Panc1 (cell line): ENCODE measurements at regions not wholly inside any gene's neighbourhood (a gene's known extent, or its start where the extent isn't known, plus 50 kb on each side); places are given as distances from the start of the nearest gene placed in this dataset.

ENCODE experiments used
- ATAC-seq: fragments of 200-7000 bp; cut with Tn5 transposase; 2 replicates; pipeline ENCODE4 v1.9.1; 2020; ENCODE audit warnings: mild to moderate bottlenecking, moderate library complexity
- BruUV-seq: library from RNA; stranded (reverse); fragments of 400-500 nt; replicated peaks from 2 replicates; lab custom pipeline; 2021; lab: Mats Ljungman, UMichigan
- CTCF ChIA-PET: fragments of 300-600 bp; sonication (Branson Sonifier 250); formaldehyde crosslinking; loops from one replicate; lab custom pipeline; 2022; ENCODE audit warnings: antibody characterized with exemption; lab: Charles Lee
- POLR2A ChIA-PET: fragments of 300-600 bp; sonication (Branson Sonifier 250); formaldehyde crosslinking; loops from one replicate; lab custom pipeline; 2022; ENCODE audit warnings: antibody characterized with exemption; lab: Charles Lee
- DNase-seq: peaks from one replicate; pipeline ENCODE4 v3.0.0-alpha.2; 2010; ENCODE audit warnings: low read depth, low spot score
- H3K27ac ChIP-seq: 2 replicates; pipeline ENCODE4 v1.5.1; 2011; ENCODE audit warnings: mild to moderate bottlenecking, low read length, inconsistent platforms
- H3K27me3 ChIP-seq: fragments of 200-500 bp; sonication (Bioruptor generic); 2 replicates; pipeline ENCODE4 v1.6.0; 2014; ENCODE audit warnings: low read length, inconsistent platforms; ENCODE audit not compliant: control insufficient read depth, insufficient read depth
- H3K36me3 ChIP-seq: fragments of 200-500 bp; sonication (Bioruptor generic); 2 replicates; pipeline ENCODE4 v1.5.1; 2014; ENCODE audit warnings: inconsistent platforms, mild to moderate bottlenecking, low read length, moderate library complexity; ENCODE audit not compliant: control insufficient read depth, insufficient read depth
- H3K4me1 ChIP-seq: 2 replicates; pipeline ENCODE4 v1.5.1; 2011; ENCODE audit warnings: inconsistent platforms, mild to moderate bottlenecking, low read length, moderate library complexity; ENCODE audit not compliant: control insufficient read depth, insufficient read depth
- H3K4me3 ChIP-seq, 2 experiments: 2 replicates each; pipeline ENCODE4 v1.5.1; 2011 to 2012; ENCODE audit warnings: low read depth in 2 of 2, low read length in 2 of 2, mild to moderate bottlenecking in 2 of 2, inconsistent platforms in 1 of 2, moderate library complexity in 1 of 2
- H3K9me3 ChIP-seq: fragments of 200-500 bp; sonication (Bioruptor generic); 2 replicates; pipeline ENCODE4 v1.5.1; 2014; ENCODE audit warnings: low read depth, mild to moderate bottlenecking, inconsistent platforms, low read length, moderate library complexity; ENCODE audit not compliant: control insufficient read depth, insufficient read depth
- POLR2AphosphoS5 ChIP-seq: IDR thresholded peaks from 2 replicates; pipeline ENCODE4 v1.6.1; 2012; ENCODE audit warnings: mild to moderate bottlenecking, low read depth, low read length, moderate library complexity
- REST ChIP-seq, 2 experiments: IDR thresholded peaks; 2 replicates each; pipeline ENCODE4 v1.6.1; 2011 to 2012; ENCODE audit warnings: low read depth in 2 of 2, control low read depth in 1 of 2, low read length in 1 of 2, mild to moderate bottlenecking in 1 of 2, moderate library complexity in 1 of 2; ENCODE audit not compliant: insufficient read depth in 1 of 2
- SIN3A ChIP-seq: IDR thresholded peaks from 2 replicates; pipeline ENCODE4 v1.6.1; 2012; ENCODE audit warnings: low read depth, mild to moderate bottlenecking, low read length, moderate library complexity, borderline replicate concordance; ENCODE audit not compliant: insufficient read depth
- TCF7L2 ChIP-seq: IDR thresholded peaks from 2 replicates; pipeline ENCODE4 v1.6.1; 2011; ENCODE audit warnings: mild to moderate bottlenecking, low read depth, low read length, inconsistent platforms
- in situ Hi-C: cut with HindIII; loops from 2 replicates; pipeline ENCODE4 v1.10.0; 2016; ENCODE audit warnings: low sequenced_read_pairs, low pct_unique_long_range_greater_than_20kb
- intact Hi-C: fragments of 100-400 bp; cut with micrococcal nuclease; formaldehyde crosslinking; loops from one replicate; pipeline ENCODE4 v1.10.0; 2022; ENCODE audit not compliant: unreplicated experiment
- TF ChIP-seq, protein P1 (sequence below): fragments of 450-650 bp; IDR thresholded peaks from 2 replicates; pipeline ENCODE4 v1.5.1; 2017; ENCODE audit warnings: mild to moderate bottlenecking

- intact Hi-C loops: no loop called here
- peak overlapping the region; percentile 34; the same call in 1 of the 2 replicates for H3K27ac ChIP-seq
Observed at GRCh38 chr13:30819136-30819888, 84.0 kb downstream of the ALOX5AP start.

GRCh38 chr13:30821421-30821820, 84.7 kb upstream of the MEDAG start:
- POLR2A ChIA-PET: no interaction called here
- no peak for ATAC-seq
- Histone ChIP-seq H3K4me3 (no peak overlapping the region), H3K27ac (peak overlapping the region; percentile 54; the same call in 1 of the 2 replicates), H3K36me3 (no peaks in the 10 kb centered on the region), H3K27me3 (no peaks in the 10 kb centered on the region), H3K9me3 (no peaks in the 10 kb centered on the region), H3K4me1 (no peaks in the 10 kb centered on the region)
- in situ Hi-C loops: no loop called here
- TF ChIP-seq TCF7L2 (no peak), REST (IDR thresholded peaks at IDR 0.05; ENCODE audit: insufficient read depth in 1 of 2, low read depth in 2 of 2, low read length in 1 of 2) (no peak), POLR2AphosphoS5 (no peak), SIN3A (no peak)
- TF ChIP-seq, protein P1, sequence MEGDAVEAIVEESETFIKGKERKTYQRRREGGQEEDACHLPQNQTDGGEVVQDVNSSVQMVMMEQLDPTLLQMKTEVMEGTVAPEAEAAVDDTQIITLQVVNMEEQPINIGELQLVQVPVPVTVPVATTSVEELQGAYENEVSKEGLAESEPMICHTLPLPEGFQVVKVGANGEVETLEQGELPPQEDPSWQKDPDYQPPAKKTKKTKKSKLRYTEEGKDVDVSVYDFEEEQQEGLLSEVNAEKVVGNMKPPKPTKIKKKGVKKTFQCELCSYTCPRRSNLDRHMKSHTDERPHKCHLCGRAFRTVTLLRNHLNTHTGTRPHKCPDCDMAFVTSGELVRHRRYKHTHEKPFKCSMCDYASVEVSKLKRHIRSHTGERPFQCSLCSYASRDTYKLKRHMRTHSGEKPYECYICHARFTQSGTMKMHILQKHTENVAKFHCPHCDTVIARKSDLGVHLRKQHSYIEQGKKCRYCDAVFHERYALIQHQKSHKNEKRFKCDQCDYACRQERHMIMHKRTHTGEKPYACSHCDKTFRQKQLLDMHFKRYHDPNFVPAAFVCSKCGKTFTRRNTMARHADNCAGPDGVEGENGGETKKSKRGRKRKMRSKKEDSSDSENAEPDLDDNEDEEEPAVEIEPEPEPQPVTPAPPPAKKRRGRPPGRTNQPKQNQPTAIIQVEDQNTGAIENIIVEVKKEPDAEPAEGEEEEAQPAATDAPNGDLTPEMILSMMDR: no peak
- no peak for DNase-seq
- CTCF ChIA-PET: no interaction called here
- intact Hi-C loops: no loop called here
- BruUV-seq: no TSS peak

More at GRCh38 chr13:30819136-30819888, 84.0 kb downstream of the ALOX5AP start:
- no peaks in the 10 kb centered on the region for H3K9me3 ChIP-seq
- in situ Hi-C loops: no loop called here
- TF ChIP-seq POLR2AphosphoS5: no peak
- no peak for TF ChIP-seq TCF7L2
- no peak for TF ChIP-seq SIN3A
- no peak for TF ChIP-seq REST (IDR thresholded peaks at IDR 0.05; ENCODE audit: insufficient read depth in 1 of 2, low read depth in 2 of 2, low read length in 1 of 2)
- TF ChIP-seq, protein P1: no peak
- ChIA-PET POLR2A (no interaction called here), CTCF (no interaction called here)
- no TSS peak for BruUV-seq
- no peaks in the 10 kb centered on the region for H3K27me3 ChIP-seq
- ATAC-seq (no peak), DNase-seq (no peak)
- no peak overlapping the region for H3K4me3 ChIP-seq
- H3K4me1 ChIP-seq: no peaks in the 10 kb centered on the region
- no peaks in the 10 kb centered on the region for H3K36me3 ChIP-seq
